HCT116 (cell line): ENCODE measurements at regions not wholly inside any gene's neighbourhood (a gene's known extent, or its start where the extent isn't known, plus 50 kb on each side); places are given as distances from the start of the nearest gene placed in this dataset.
A peak's percentile ranks its signal among the peaks of the same experiment; 100 is the strongest.

Experiments
- ATAC-seq: fragments of 200-7000 bp; cut with Tn5 transposase; 2 replicates; pipeline ENCODE4 v1.9.1; 2020; ENCODE audit warnings: mild to moderate bottlenecking, moderate library complexity
- BruUV-seq: library from RNA; stranded (reverse); fragments of 400-500 nt; replicated peaks from 2 replicates; lab custom pipeline; 2021; lab: Mats Ljungman, UMichigan
- CTCF ChIA-PET: fragments of 300-600 bp; sonication (Branson Sonifier 250); formaldehyde crosslinking; loops from one replicate; lab custom pipeline; 2021; ENCODE audit warnings: antibody characterized with exemption; lab: Charles Lee
- POLR2A ChIA-PET: fragments of 300-600, 350-600 bp; sonication (Branson Sonifier 250); formaldehyde crosslinking; loops from one replicate; lab custom pipeline; 2021; ENCODE audit warnings: antibody characterized with exemption; lab: Charles Lee
- RAD21 ChIA-PET, 2 experiments: fragments of 300-600 bp; sonication (Branson Sonifier 250); formaldehyde crosslinking; loops; one replicate each; lab custom pipeline; 2023; ENCODE audit warnings: low total read pairs in 2 of 2; ENCODE audit not compliant: uncharacterized antibody in 2 of 2, unreplicated experiment in 2 of 2, low non-redundant PET in 1 of 2; lab: Charles Lee
- DNase-seq: peaks from one replicate; pipeline ENCODE4 v3.0.0-alpha.2; 2010; ENCODE audit warnings: low read depth, low spot score
- H2AFZ ChIP-seq: fragments of 200-600 bp; shearing (Covaris generic), sonication (generic); 2 replicates; pipeline ENCODE4 v1.6.1; 2017; ENCODE audit warnings: low read depth, mixed run types, mixed read lengths, antibody characterized with exemption, low read length; ENCODE audit not compliant: poor library complexity, severe bottlenecking
- H3K27ac ChIP-seq: 2 replicates; pipeline ENCODE4 v1.5.1; 2012; ENCODE audit warnings: low read depth, low read length
- H3K27me3 ChIP-seq: fragments of 200-600 bp; sonication (generic); 2 replicates; pipeline ENCODE4 v1.6.1; 2016; ENCODE audit warnings: mixed run types, low read length, mixed read lengths; ENCODE audit not compliant: insufficient read depth
- H3K36me3 ChIP-seq, 2 experiments: fragments of 200-500 bp in 1 of 2; fragments of 200-600 bp in 1 of 2; sonication (Bioruptor generic) in 1 of 2; sonication (generic) in 1 of 2; 2 replicates each; pipeline versions ENCODE4 v1.5.1 to v1.6.1; 2014 to 2016; ENCODE audit warnings: low read length in 2 of 2, inconsistent platforms in 1 of 2, mixed read lengths in 1 of 2, mixed run types in 1 of 2; ENCODE audit not compliant: insufficient read depth in 2 of 2, control insufficient read depth in 1 of 2
- H3K4me1 ChIP-seq, 2 experiments: fragments of 200-600 bp in 1 of 2; sonication (generic) in 1 of 2; 2 replicates each; pipeline versions ENCODE4 v1.5.1 to v1.6.1; 2012 to 2017; ENCODE audit warnings: low read length in 2 of 2, inconsistent platforms in 1 of 2, mild to moderate bottlenecking in 1 of 2, mixed read lengths in 1 of 2, mixed run types in 1 of 2, moderate library complexity in 1 of 2; ENCODE audit not compliant: insufficient read depth in 2 of 2, control insufficient read depth in 1 of 2
- H3K4me2 ChIP-seq: fragments of 200-600 bp; sonication (generic); 2 replicates; pipeline ENCODE4 v1.6.1; 2017; ENCODE audit warnings: mixed run types, low read length, mixed read lengths
- H3K4me3 ChIP-seq, 2 experiments: fragments of 200-600 bp in 1 of 2; sonication (generic) in 1 of 2; replicated peaks in 1 of 2; 2 replicates each; pipeline ENCODE4 v1.5.1; 2011 to 2016; ENCODE audit warnings: low read length in 2 of 2, control low read depth in 1 of 2, low read depth in 1 of 2, mild to moderate bottlenecking in 1 of 2, mixed read lengths in 1 of 2, mixed run types in 1 of 2
- H3K79me2 ChIP-seq: fragments of 200-600 bp; sonication (generic); 2 replicates; pipeline ENCODE4 v1.6.1; 2017; ENCODE audit warnings: mild to moderate bottlenecking, mixed run types, low read length, moderate library complexity, mixed read lengths; ENCODE audit not compliant: insufficient read depth
- H3K9ac ChIP-seq: fragments of 200-600 bp; sonication (generic); 2 replicates; pipeline ENCODE4 v1.6.1; 2016; ENCODE audit warnings: low read length, mixed read lengths
- H3K9me2 ChIP-seq: fragments of 200-600 bp; sonication (generic), shearing (Covaris generic); 2 replicates; pipeline ENCODE4 v1.6.1; 2017; ENCODE audit warnings: mixed run types, mild to moderate bottlenecking, moderate library complexity; ENCODE audit not compliant: insufficient read depth
- H3K9me3 ChIP-seq, 2 experiments: fragments of 200-500 bp in 1 of 2; fragments of 200-600 bp in 1 of 2; sonication (Bioruptor generic) in 1 of 2; sonication (generic) in 1 of 2; 2 replicates each; pipeline ENCODE4 v1.6.1; 2014 to 2017; ENCODE audit warnings: low read length in 2 of 2, mixed read lengths in 2 of 2, inconsistent platforms in 1 of 2, low read depth in 1 of 2, mild to moderate bottlenecking in 1 of 2, mixed run types in 1 of 2, moderate library complexity in 1 of 2; ENCODE audit not compliant: control insufficient read depth in 1 of 2, insufficient read depth in 1 of 2
- H4K20me1 ChIP-seq: fragments of 200-600 bp; sonication (generic), shearing (Covaris generic); 2 replicates; pipeline ENCODE4 v1.6.1; 2017; ENCODE audit warnings: mixed run types, mild to moderate bottlenecking, moderate library complexity; ENCODE audit not compliant: insufficient read depth
- CBX3 ChIP-seq: IDR thresholded peaks from 2 replicates; pipeline ENCODE4 v1.6.1; 2012; ENCODE audit warnings: low read depth
- CEBPB ChIP-seq: IDR thresholded peaks from 2 replicates; pipeline ENCODE4 v1.6.1; 2012; ENCODE audit warnings: low read depth
- EGR1 ChIP-seq: IDR thresholded peaks from 2 replicates; pipeline ENCODE4 v1.6.1; 2012; ENCODE audit warnings: low read depth
- JUND ChIP-seq: IDR thresholded peaks from 2 replicates; pipeline ENCODE4 v1.6.1; 2012
- MAX ChIP-seq: IDR thresholded peaks from 2 replicates; pipeline ENCODE4 v1.6.1; 2012
- POLR2AphosphoS5 ChIP-seq: IDR thresholded peaks from 2 replicates; pipeline ENCODE4 v1.6.1; 2011; ENCODE audit warnings: mild to moderate bottlenecking, low read depth, low read length, moderate library complexity
- RAD21 ChIP-seq: IDR thresholded peaks from 2 replicates; pipeline ENCODE4 v1.6.1; 2012; ENCODE audit warnings: low read depth, mild to moderate bottlenecking
- SIN3A ChIP-seq: IDR thresholded peaks from 2 replicates; pipeline ENCODE4 v1.6.1; 2012; ENCODE audit warnings: low read depth
- SRF ChIP-seq: IDR thresholded peaks from 2 replicates; pipeline ENCODE4 v1.6.1; 2012; ENCODE audit warnings: low read depth
- TCF7L2 ChIP-seq: IDR thresholded peaks from 2 replicates; pipeline ENCODE4 v1.7.0; 2011; ENCODE audit warnings: borderline replicate concordance, inconsistent platforms; ENCODE audit not compliant: insufficient read depth, insufficient read length; ENCODE audit errors: extremely low read depth
- YY1 ChIP-seq: IDR thresholded peaks from 2 replicates; pipeline ENCODE4 v1.6.1; 2011; ENCODE audit warnings: low read length, low read depth, moderate library complexity, mild to moderate bottlenecking; ENCODE audit not compliant: insufficient replicate concordance; ENCODE audit errors: extremely low read depth
- intact Hi-C: fragments of 100-400 bp; cut with micrococcal nuclease; formaldehyde crosslinking; loops from 2 replicates; pipeline ENCODE4 v1.10.0; 2022
- TF ChIP-seq, protein P1 (sequence below): IDR thresholded peaks from 2 replicates; pipeline ENCODE4 v1.6.1; 2011; ENCODE audit warnings: mild to moderate bottlenecking, low read length, moderate library complexity; ENCODE audit not compliant: insufficient replicate concordance; ENCODE audit errors: extremely low read depth
- TF ChIP-seq, protein P2 (sequence below), 3 experiments: fragments of 200-600 bp in 1 of 3; sonication (generic) in 1 of 3; IDR thresholded peaks in 2 of 3; conservative IDR thresholded peaks in 1 of 3; 2 replicates each; pipeline ENCODE4 v1.5.1; 2012 to 2017; ENCODE audit warnings: low read depth in 2 of 3, low read length in 2 of 3, antibody characterized with exemption in 1 of 3, borderline replicate concordance in 1 of 3, control low read depth in 1 of 3, mild to moderate bottlenecking in 1 of 3, mixed read lengths in 1 of 3, mixed run types in 1 of 3, moderate library complexity in 1 of 3; ENCODE audit not compliant: insufficient read depth in 1 of 3

DNA sequence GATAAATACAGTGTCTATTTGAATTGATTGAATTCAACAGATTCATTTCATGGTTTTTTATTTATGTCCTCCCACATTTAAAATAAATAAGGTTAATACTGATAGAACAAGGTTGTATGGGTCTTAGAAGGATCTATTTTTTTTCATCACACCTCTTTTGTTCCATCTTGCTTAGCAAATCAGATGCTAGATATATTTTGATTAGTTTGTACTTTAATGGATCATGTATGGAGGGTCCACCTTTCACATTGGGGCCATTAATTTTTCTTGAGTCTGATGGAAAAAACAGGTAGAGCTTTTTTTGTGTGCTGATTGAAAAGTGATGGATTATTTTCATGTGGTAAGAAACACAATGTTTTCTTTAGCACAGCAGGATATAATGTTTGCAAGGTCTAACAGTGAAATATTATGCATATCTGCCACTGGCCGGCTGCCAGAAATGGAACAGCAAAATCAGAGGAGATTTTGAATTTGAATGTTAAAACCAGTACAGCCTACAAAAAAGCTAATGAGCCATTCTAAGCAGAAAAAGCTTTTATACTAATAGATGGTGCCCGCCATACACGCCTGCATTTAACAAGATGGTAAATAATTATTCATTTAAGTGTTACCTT, 188.1 kb upstream of the ETAA1 start:
- no peaks in the 10 kb centered on the region for H3K4me1 ChIP-seq
- intact Hi-C loops, result no loop called here
- no peak overlapping the region for H3K4me2 ChIP-seq
- H3K9me2 ChIP-seq, result no peaks in the 10 kb centered on the region
- H3K27me3 ChIP-seq, result no peaks in the 10 kb centered on the region
- ChIA-PET CTCF (no interaction called here), RAD21 (no interaction called here), POLR2A (no interaction called here)
- no peaks in the 10 kb centered on the region for H4K20me1 ChIP-seq
- H3K79me2 ChIP-seq, result no peaks in the 10 kb centered on the region
- no peak overlapping the region for H3K27ac ChIP-seq
- DNase-seq, result no peak
- ATAC-seq, result no peak
- H3K9me3 ChIP-seq, result no peaks in the 10 kb centered on the region
- no peaks in the 10 kb centered on the region for H3K36me3 ChIP-seq
- H3K4me3 ChIP-seq, result no peak overlapping the region
- no peak overlapping the region for H3K9ac ChIP-seq
- TF ChIP-seq JUND, result no peak
- no peak for TF ChIP-seq POLR2AphosphoS5
- TF ChIP-seq SIN3A, result no peak
- TF ChIP-seq EGR1, result no peak
- no peak for TF ChIP-seq CBX3
- TF ChIP-seq, protein P1, sequence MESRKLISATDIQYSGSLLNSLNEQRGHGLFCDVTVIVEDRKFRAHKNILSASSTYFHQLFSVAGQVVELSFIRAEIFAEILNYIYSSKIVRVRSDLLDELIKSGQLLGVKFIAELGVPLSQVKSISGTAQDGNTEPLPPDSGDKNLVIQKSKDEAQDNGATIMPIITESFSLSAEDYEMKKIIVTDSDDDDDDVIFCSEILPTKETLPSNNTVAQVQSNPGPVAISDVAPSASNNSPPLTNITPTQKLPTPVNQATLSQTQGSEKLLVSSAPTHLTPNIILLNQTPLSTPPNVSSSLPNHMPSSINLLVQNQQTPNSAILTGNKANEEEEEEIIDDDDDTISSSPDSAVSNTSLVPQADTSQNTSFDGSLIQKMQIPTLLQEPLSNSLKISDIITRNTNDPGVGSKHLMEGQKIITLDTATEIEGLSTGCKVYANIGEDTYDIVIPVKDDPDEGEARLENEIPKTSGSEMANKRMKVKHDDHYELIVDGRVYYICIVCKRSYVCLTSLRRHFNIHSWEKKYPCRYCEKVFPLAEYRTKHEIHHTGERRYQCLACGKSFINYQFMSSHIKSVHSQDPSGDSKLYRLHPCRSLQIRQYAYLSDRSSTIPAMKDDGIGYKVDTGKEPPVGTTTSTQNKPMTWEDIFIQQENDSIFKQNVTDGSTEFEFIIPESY, result no peak
- no peak for TF ChIP-seq RAD21
- TF ChIP-seq TCF7L2, result no peak
- no peak for TF ChIP-seq CEBPB
- H2AFZ ChIP-seq, result no peak overlapping the region
- no TSS peak for BruUV-seq

GRCh38 chr2:67210430-67210829, 186.7 kb upstream of the ETAA1 start:
- Histone ChIP-seq H3K36me3 (no peaks in the 10 kb centered on the region), H3K79me2 (no peaks in the 10 kb centered on the region), H2AFZ (no peak overlapping the region), H3K27me3 (no peaks in the 10 kb centered on the region), H3K9ac (no peak overlapping the region), H3K4me2 (no peak overlapping the region), H3K4me3 (no peak overlapping the region), H3K27ac (no peak overlapping the region), H3K9me3 (no peaks in the 10 kb centered on the region), H3K9me2 (no peaks in the 10 kb centered on the region), H3K4me1 (no peaks in the 10 kb centered on the region), H4K20me1 (no peaks in the 10 kb centered on the region)
- ChIA-PET RAD21 (no interaction called here), POLR2A (no interaction called here), CTCF (no interaction called here)
- ATAC-seq (no peak), DNase-seq (no peak)
- TF ChIP-seq JUND, result no peak
- TF ChIP-seq SRF, result no peak
- no peak for TF ChIP-seq YY1
- TF ChIP-seq MAX, result no peak
- TF ChIP-seq, protein P2, sequence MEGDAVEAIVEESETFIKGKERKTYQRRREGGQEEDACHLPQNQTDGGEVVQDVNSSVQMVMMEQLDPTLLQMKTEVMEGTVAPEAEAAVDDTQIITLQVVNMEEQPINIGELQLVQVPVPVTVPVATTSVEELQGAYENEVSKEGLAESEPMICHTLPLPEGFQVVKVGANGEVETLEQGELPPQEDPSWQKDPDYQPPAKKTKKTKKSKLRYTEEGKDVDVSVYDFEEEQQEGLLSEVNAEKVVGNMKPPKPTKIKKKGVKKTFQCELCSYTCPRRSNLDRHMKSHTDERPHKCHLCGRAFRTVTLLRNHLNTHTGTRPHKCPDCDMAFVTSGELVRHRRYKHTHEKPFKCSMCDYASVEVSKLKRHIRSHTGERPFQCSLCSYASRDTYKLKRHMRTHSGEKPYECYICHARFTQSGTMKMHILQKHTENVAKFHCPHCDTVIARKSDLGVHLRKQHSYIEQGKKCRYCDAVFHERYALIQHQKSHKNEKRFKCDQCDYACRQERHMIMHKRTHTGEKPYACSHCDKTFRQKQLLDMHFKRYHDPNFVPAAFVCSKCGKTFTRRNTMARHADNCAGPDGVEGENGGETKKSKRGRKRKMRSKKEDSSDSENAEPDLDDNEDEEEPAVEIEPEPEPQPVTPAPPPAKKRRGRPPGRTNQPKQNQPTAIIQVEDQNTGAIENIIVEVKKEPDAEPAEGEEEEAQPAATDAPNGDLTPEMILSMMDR (IDR thresholded peaks at IDR 0.05 in 2 of 3, conservative IDR thresholded peaks at IDR 0.05 in 1 of 3; ENCODE audit: borderline replicate concordance in 1 of 3, insufficient read depth in 1 of 3, low read depth in 2 of 3, low read length in 2 of 3), result peak in 1 of 3 experiments; percentile 23; a peak in 1 of 6 replicates
- BruUV-seq, result no TSS peak
- intact Hi-C loops, result no loop called here
